OCI-LY7 (cell line): ENCODE measurements at regions not wholly inside any gene's neighbourhood (a gene's known extent, or its start where the extent isn't known, plus 50 kb on each side); places are given as distances from the start of the nearest gene placed in this dataset.

Experiments
- EZH2phosphoT487 ChIP-seq: fragments of 200-600 bp; sonication (generic); IDR thresholded peaks from 2 replicates; pipeline ENCODE4 v1.6.1; 2018; ENCODE audit warnings: low read depth, borderline replicate concordance, mild to moderate bottlenecking, mixed run types, antibody characterized with exemption, low read length, moderate library complexity, mixed read lengths
- TF ChIP-seq, protein P1 (sequence below): fragments of 200-600 bp; sonication (generic); conservative IDR thresholded peaks from 2 replicates; pipeline ENCODE4 v1.5.1; 2014; ENCODE audit warnings: mild to moderate bottlenecking, antibody characterized with exemption, low read length, moderate library complexity, mixed read lengths

DNA sequence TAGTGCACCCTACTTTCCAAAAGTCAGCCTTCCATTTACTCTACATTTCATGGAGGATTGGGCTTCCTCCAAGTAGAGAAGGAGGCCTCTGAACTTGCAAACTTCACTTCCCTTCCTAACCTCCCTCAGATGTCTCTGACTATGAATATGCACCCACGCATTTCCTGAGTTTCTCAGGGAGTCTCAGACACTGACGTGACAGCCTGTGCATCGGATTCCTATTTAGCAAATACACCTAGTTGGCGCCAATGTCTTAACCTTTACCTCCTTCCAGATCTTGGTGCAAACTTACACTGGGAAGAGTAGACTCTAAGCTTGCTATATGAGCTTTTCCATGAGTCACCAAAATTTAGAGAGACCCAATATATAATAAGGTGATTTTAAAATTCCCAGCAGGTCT is 920.1 kb upstream of the AUTS2 start:
- TF ChIP-seq, protein P1, sequence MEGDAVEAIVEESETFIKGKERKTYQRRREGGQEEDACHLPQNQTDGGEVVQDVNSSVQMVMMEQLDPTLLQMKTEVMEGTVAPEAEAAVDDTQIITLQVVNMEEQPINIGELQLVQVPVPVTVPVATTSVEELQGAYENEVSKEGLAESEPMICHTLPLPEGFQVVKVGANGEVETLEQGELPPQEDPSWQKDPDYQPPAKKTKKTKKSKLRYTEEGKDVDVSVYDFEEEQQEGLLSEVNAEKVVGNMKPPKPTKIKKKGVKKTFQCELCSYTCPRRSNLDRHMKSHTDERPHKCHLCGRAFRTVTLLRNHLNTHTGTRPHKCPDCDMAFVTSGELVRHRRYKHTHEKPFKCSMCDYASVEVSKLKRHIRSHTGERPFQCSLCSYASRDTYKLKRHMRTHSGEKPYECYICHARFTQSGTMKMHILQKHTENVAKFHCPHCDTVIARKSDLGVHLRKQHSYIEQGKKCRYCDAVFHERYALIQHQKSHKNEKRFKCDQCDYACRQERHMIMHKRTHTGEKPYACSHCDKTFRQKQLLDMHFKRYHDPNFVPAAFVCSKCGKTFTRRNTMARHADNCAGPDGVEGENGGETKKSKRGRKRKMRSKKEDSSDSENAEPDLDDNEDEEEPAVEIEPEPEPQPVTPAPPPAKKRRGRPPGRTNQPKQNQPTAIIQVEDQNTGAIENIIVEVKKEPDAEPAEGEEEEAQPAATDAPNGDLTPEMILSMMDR, result no peak
- TF ChIP-seq EZH2phosphoT487, result no peak
